Gastroesophageal sphincter (tissue), 3 donors: ENCODE measurements at regions not wholly inside any gene's neighbourhood (a gene's known extent, or its start where the extent isn't known, plus 50 kb on each side); places are given as distances from the start of the nearest gene placed in this dataset.

Experiments
- EP300 ChIP-seq: sonication (generic); formaldehyde crosslinking; IDR thresholded peaks from one replicate; pipeline ENCODE4 v1.6.1; 2017; ENCODE audit warnings: antibody characterized with exemption, mild to moderate bottlenecking
- POLR2A ChIP-seq, 2 donors: fragments of 450-650 bp; IDR thresholded peaks; one replicate each; pipeline ENCODE4 v1.6.1; 2017; ENCODE audit warnings: antibody characterized with exemption in 2 of 2, mild to moderate bottlenecking in 2 of 2, moderate library complexity in 1 of 2
- POLR2AphosphoS5 ChIP-seq: sonication (generic); formaldehyde crosslinking; IDR thresholded peaks from one replicate; pipeline ENCODE4 v1.6.1; 2017; ENCODE audit warnings: antibody characterized with exemption
- TF ChIP-seq, protein P1 (sequence below), 4 experiments: fragments of 200-600 bp in 2 of 4; fragments of 450-650 bp in 2 of 4; sonication (generic) in 1 of 4; IDR thresholded peaks; one replicate each; pipeline ENCODE4 v1.5.1; 2017 to 2019; ENCODE audit warnings: antibody characterized with exemption in 4 of 4, mild to moderate bottlenecking in 2 of 4, moderate library complexity in 2 of 4

DNA sequence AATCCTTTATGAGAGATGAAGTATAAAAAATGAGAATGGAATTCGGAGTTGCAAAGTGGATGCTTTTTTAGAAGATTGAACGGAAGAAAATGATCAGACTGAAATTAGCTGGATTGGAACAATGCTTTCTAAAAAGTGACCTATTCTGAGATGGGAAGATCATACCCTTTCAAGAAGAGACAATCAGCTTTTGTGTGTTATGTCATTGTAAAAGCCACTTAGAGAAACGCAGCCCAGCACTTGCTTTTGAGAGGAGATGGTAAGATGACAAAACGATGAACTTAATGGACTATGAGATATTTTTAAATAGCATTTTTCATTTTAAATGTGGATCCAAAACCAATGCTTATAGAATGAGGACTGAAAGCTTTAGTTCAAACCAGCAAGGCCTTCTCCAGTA is 871.4 kb upstream of the KLHL29 start:
- no peak for TF ChIP-seq POLR2A (IDR thresholded peaks at IDR 0.05)
- TF ChIP-seq, protein P1, sequence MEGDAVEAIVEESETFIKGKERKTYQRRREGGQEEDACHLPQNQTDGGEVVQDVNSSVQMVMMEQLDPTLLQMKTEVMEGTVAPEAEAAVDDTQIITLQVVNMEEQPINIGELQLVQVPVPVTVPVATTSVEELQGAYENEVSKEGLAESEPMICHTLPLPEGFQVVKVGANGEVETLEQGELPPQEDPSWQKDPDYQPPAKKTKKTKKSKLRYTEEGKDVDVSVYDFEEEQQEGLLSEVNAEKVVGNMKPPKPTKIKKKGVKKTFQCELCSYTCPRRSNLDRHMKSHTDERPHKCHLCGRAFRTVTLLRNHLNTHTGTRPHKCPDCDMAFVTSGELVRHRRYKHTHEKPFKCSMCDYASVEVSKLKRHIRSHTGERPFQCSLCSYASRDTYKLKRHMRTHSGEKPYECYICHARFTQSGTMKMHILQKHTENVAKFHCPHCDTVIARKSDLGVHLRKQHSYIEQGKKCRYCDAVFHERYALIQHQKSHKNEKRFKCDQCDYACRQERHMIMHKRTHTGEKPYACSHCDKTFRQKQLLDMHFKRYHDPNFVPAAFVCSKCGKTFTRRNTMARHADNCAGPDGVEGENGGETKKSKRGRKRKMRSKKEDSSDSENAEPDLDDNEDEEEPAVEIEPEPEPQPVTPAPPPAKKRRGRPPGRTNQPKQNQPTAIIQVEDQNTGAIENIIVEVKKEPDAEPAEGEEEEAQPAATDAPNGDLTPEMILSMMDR (IDR thresholded peaks at IDR 0.05): no peak
- TF ChIP-seq EP300: no peak
- no peak for TF ChIP-seq POLR2AphosphoS5
